HCT116 (cell line): ENCODE measurements at regions not wholly inside any gene's neighbourhood (a gene's known extent, or its start where the extent isn't known, plus 50 kb on each side); places are given as distances from the start of the nearest gene placed in this dataset.

Experiments used
- CEBPB ChIP-seq: IDR thresholded peaks from 2 replicates; pipeline ENCODE4 v1.6.1; 2012; ENCODE audit warnings: low read depth
- CTCF ChIP-seq, 3 experiments: fragments of 200-600 bp in 1 of 3; sonication (generic) in 1 of 3; IDR thresholded peaks in 2 of 3; conservative IDR thresholded peaks in 1 of 3; 2 replicates each; pipeline ENCODE4 v1.5.1; 2012 to 2017; ENCODE audit warnings: low read depth in 2 of 3, low read length in 2 of 3, antibody characterized with exemption in 1 of 3, borderline replicate concordance in 1 of 3, control low read depth in 1 of 3, mild to moderate bottlenecking in 1 of 3, mixed read lengths in 1 of 3, mixed run types in 1 of 3, moderate library complexity in 1 of 3; ENCODE audit not compliant: insufficient read depth in 1 of 3
- EGR1 ChIP-seq: IDR thresholded peaks from 2 replicates; pipeline ENCODE4 v1.6.1; 2012; ENCODE audit warnings: low read depth
- POLR2A ChIP-seq: IDR thresholded peaks from 2 replicates; pipeline ENCODE4 v1.7.0; 2011; ENCODE audit warnings: borderline replicate concordance; ENCODE audit not compliant: insufficient read depth, insufficient read length; ENCODE audit errors: extremely low read depth
- SIN3A ChIP-seq: IDR thresholded peaks from 2 replicates; pipeline ENCODE4 v1.6.1; 2012; ENCODE audit warnings: low read depth

GRCh38 chr1:239711768-239712167 lies 325.4 kb downstream of the CHRM3 start:
- no peak for TF ChIP-seq SIN3A
- no peak for TF ChIP-seq POLR2A
- TF ChIP-seq EGR1: no peak
- no peak for TF ChIP-seq CEBPB
- no peak for TF ChIP-seq CTCF (IDR thresholded peaks at IDR 0.05 in 2 of 3, conservative IDR thresholded peaks at IDR 0.05 in 1 of 3; ENCODE audit: borderline replicate concordance in 1 of 3, insufficient read depth in 1 of 3, low read depth in 2 of 3, low read length in 2 of 3)
